Inflammatory macrophage treated with lipopolysaccharide for 4 hours (primary cell): ENCODE measurements at regions not wholly inside any gene's neighbourhood (a gene's known extent, or its start where the extent isn't known, plus 50 kb on each side); places are given as distances from the start of the nearest gene placed in this dataset.

Experiments
- DNase-seq: peaks from one replicate; pipeline ENCODE4 v3.0.0-alpha.2; 2020

GRCh38 chr2:217219164-217219520, 359.3 kb upstream of the TNP1 start:
- no peak for DNase-seq

DNA sequence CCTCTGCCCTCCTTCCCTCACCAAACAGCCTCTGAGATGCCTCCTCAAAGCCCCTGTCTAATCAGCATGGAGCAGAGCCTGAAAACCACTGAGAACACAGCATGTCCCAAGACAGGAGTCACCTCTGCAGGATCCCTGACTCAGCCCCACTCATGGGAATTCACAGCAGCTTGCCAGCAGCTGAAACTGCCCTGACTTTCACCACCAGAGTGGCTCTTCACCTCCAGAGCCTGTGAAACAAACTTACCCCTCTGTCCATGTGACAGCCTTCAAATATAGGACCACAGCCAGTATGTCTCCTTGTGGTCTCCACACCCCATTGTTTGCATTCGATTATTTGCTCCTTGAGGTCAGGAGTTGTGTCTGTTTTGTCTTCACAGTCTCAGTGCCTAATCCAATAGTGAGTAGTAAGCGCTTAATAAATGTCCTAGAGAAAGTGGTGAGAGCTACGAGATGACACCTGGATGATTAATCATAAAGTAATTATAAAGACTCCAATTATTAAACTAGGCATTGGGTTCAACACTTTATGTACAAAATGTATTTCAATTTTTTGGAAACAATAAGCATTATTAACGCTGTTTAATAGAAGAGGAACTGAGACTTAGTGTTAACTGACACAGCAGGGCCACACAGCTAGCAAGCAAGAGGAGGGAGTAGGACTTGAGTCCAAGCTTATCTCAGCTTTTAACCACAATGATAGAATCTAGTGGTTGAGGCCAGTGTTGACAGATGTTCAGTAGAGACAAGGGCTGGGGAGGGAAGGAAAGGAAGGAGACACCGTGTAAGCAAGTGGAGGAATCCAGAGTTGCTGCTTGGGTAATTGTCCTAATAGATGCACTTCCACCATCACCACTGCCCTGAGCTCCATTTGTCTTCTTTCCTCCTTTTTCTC, 358.7 kb upstream of the TNP1 start:
- peak; percentile 74 for DNase-seq

- DNase-seq, result no peak
Observed at GRCh38 chr2:217216982-217217381, 357.1 kb upstream of the TNP1 start.

GRCh38 chr2:217216316-217216715, 356.5 kb upstream of the TNP1 start:
- DNase-seq, result no peak

DNA sequence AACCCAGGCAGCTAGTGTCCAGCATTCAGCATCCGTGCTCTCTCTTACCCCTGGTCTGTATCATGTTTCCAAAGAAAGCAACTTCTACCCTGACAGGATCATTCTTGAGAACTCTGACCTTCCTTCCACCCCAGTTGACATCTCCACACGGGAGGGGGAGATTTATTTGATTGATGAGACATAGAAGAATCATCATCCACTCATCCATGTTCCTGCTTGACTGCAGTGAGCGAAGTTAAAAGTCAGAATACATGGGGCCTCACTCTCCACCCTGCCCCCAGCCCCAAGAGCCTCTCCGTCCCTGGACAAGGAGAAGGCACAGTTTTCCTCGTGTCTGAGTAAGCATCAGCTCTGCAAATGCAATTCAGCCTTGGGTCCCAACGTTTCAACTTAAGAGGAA, 356.0 kb upstream of the TNP1 start:
- DNase-seq, result no peak

GRCh38 chr2:217208867-217209266, 349.0 kb upstream of the TNP1 start:
- DNase-seq, result no peak

DNA sequence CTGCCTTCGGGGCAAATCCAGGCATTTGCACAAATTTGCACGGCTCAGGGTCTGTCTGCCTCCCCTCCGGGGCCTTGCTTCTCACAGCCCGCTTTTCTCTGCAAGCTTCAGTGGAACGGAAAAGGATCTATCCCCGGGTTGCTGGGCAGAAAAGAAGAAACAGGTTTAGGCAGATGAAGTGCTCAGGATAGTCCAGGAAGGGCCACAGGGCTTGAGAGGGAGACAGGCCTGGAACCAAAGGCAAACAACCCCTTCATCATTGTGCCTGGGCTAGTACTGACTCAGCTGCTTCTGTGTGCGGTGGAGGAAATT, 347.8 kb upstream of the TNP1 start:
- DNase-seq, result no peak

DNA sequence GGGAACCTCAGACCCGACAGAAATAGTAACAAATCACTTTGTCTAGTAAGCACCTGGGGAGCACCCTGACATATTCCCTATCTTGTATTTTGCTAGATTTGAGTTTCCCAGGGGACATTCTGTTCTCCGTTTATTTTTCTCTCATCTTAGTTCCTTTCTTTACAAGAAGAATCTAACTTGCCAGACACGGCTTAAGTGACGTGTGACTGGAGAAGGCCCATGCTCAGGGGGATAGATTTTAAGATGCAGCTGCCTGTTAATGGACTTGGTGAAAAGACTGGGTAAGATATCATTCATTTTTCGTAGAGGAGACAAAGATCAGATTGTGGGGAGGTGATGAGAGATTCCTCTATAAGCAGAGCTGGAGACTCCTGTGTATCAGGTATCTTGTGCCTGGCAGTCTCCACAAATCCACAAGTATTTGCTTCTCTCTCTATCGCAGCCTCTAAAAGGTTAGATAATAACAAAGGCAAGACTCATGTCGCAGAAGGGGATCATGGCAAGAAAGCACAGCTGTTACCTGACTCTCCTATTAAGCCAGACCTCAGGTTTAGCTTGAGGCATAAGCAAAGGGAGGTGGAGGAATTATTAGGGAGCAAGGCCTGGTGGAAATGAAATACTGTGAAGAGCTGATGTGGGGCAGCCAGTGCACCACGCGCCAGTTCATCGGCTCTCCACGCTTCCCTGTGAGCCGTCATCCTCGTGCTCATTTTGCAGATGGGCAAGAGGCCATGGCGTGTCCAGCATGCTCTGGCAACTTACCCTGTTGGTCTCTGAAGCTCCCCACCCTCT, 347.2 kb upstream of the TNP1 start:
- DNase-seq, result no peak

DNA sequence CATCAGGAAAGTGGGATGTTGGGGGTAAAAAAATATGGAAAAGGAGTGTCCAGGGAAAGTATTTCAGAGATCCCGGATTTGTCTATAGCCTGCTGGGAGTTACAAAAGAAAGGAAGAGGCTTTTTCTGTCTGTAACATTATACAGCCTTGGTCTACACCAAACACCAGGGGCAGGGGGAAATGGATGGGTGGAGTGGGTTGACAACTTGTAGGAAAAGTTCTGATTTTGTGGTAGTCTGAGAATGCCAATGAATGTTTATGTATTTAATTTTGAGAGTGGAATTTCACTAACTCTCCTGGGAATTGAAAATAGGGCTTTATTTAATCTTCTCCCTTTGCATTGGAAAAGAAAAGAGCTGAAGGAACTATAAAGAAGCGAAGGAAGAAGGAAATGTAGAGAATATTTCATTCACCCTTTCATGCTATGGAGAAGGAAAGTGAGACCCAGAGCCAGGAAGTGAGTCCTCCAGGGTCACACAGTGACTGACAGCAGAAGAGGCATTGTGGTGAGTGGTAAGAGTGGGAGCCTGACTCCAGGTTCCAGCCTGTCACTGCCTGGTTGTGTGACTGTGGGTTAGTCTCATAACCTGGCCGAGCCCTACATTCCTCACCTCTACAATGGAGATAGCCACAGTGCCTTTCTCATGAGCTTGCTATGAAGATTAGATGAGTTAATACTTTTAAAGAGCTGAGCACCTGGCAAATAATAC, 346.3 kb upstream of the TNP1 start:
- no peak for DNase-seq

DNA sequence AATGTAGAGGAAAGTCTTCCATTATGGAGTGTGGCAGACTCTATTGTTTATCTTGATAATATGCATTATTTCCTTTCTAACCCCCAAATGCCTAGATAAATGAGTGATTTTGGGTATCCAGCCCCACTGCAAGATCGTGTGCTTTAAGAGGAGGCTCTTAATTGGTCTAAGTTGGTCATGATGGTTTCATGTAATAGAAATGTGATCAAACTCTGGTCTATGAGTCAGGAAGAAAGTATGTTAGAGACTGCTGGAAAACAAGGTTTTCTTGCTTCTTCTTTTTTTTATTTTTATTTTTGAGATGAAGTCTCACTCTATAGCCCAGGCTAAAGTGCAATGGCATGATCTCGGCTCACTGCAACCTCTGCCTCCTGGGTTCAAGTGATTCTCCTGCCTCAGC, 344.5 kb upstream of the TNP1 start:
- DNase-seq, result no peak

DNA sequence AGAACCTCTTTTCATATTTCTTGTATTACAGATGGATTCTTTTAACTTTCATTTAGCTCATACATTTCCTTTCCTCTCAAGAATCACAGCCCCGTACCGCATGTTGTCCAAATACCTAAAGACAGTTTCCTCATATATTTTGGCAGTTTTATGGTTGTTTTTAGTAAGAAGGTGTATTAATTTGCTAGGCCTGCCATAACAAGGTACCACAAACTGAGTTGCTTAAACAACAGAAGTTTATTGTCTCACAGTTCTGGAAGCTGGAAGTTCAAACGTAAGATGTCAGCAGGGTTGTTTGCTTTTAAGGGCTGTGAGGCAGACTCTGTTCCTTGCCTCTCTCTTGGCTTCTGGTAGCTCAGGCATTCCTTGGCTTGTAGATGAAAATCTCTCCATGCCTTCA, 343.2 kb upstream of the TNP1 start:
- DNase-seq, result no peak

DNA sequence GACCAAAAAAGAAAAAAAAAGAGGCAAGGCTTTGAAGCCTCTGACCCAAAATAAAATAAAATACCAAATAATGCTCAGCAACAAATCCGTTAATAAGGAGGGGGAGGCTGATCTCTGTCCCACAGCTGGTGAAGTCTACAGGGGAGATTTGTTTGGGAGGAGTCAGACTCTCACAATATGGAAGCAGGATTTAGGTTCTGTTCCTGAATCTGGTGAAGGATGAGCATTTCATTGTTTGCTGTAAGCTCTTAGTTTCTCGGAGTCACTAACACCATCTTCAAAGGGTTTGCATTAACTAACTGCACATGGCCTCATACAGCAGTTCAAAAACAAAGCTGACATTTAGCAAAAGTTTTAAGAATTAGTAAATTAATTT, 339.4 kb upstream of the TNP1 start:
- DNase-seq, result no peak

DNA sequence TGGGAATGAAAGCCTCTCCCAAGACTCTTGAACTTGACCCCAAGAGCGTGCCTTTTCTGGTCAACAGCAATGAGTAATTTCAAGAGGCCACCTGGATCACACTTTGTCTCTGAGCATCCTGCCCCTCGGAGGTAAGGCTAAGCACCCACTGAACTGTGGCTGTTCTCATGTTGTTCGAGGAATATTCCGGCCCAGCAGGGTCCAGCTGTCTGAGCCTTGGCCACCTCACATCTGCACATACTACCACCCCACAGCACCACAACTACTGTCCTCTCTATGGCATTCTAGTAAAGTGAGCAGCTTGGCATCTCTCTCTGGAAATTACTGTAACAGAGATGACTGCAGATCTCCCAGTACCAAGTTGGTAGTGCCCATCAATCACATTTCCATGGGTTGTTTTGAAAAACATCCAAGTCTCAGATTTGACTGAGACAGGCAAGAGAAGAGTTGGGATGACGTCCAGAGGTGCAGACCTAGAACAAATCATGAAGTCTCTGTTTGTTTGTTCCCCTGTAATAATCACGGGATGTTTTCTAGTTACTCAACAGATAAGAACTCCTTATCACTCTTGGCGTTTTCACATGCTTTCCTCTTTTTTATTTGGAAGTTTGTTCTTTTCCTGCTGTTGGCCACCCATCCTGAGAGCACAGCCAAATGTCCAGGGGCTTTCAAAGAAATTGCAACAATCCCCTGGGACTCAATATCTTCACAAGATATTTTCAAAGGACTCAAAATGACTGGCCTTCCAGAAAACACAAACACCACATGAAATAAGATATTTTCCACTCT, 336.0 kb upstream of the TNP1 start:
- DNase-seq, result no peak

DNA sequence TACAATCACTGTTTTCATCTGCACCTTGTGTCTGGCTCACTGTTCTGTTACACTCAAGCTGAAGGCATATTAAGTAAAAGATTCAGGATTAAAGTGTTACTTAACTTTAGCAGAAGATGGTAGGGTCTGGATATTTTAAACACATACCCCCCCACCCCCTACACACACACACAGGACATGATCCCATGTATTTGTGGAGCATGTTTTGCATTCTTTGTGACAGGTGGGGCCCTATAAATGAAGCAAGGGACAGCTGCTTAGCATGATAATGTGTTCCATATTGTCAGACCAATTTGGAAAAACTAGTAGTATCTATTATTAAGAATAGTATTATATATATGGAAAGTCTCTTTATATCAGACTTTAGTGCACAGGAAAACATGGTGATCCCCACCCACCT, 335.2 kb upstream of the TNP1 start:
- no peak for DNase-seq

GRCh38 chr2:217193431-217194340, 333.8 kb upstream of the TNP1 start:
- DNase-seq, result no peak

DNA sequence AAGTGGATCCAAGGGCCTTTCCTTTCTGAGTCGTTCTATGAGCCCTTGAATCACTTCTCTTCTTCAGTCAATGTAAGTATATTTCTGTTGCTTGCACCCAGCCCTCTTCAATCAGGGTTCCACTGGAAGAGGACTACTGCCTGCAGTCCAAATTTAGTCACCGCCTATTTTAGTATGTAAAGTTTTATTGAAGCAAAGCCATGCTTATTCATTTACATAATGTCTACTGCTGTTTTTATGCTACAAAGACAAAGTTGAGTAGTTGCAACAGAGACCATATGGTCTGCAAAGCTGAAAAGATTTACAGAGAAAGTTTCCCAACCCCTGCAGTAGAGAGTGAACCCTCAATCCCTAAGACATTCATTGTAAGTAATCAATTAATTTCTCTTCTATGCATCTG, 332.5 kb upstream of the TNP1 start:
- no peak for DNase-seq

DNA sequence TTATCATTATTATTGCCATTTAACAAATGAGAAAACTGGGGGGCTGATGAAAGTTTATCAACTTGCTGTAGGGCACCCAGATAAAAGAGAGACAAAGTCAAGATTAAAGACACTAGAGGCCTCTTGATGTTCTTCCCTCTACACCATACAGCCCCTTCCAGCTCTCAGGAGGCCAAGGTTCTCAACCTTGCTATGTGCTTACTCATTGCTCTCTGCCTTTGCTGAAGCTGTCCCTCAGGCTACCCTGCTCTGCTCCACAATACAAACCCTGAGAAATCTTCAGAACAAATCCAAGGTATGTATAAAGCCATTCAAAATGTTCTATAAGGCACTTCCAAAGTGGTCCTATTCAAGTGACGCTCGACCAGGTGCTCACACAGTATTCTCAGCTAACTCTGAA, 329.9 kb upstream of the TNP1 start:
- no peak for DNase-seq

GRCh38 chr2:217189131-217189530, 329.3 kb upstream of the TNP1 start:
- no peak for DNase-seq

- DNase-seq, result no peak
Observed at GRCh38 chr2:217186668-217187159, 326.9 kb upstream of the TNP1 start.

DNA sequence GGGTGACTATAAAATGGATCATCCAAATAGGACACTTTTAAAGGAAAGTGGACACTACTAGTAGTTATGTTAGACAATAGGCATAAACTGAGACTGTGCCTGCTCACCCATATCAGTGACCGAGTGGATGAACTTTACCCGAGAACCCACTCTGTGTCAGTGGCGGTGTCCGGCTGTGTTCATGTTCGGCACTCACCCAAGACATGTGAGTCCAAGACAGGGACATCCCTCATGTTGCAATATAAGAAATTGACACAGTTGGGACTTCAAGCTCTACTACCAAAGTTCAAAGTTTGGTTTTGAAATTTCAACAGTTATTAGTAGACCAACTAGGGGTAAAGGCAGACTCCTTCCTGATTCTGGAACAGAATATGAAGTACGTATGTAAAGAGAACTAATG, 326.3 kb upstream of the TNP1 start:
- no peak for DNase-seq

DNA sequence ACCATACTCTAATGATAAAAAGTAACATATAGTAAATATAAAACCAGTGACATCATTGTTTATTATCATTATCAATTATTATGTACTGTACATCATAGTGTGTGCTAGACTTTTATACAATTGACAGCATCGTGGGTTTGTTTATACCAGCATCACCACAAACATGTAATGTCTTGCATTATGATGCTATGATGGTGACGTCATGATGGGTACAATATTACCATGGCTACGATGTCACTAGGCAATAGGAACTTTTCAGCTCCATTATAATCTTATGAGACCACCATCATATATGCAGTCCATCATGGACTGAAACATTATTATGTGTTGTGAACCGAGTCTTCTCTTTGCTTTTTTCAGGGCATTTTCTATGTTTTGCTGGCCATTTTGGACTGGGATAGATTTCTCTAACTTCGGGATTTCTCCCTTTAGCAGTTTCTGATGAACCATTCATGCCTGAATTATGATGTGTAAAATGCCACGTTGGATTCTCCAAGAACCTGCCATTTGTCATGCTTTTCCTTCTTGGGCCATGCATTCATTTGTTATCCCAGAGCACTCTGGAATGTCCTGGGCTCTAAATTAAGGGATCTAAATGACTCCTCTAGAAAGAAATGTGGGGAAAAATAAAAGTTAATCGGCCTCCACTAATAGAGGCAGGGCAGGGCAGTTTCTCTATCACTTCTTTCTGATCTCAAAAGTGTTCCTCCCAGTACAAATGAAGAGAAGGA, 325.6 kb upstream of the TNP1 start:
- DNase-seq, result no peak
